ENCODE measurements at regions not wholly inside any gene's neighbourhood (a gene's known extent, or its start where the extent isn't known, plus 50 kb on each side); places are given as distances from the start of the nearest gene placed in this dataset.
"Not testable (repeated sequence)": the region's sequence is repeated elsewhere in the genome, so short reads cannot be mapped to it uniquely, and the experiment has no call there.

DNA sequence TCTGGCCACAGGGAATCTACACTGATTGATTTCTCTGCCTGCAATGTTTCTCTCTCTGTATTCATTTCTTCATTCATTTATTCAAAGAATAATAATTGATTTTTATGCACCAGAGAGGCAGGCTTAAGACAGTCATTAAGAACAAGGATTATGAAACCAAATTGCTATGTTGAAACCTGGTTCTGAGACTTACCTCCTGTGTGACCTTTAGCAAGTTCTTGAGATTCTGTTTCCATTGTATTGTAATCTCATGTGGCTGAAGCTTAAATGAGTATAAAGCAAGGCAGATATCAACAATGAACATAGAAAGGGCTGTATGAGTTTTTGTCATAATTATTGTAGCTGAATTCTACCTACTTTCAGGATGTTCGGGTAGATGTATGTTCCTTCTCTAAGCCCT lies 129.6 kb upstream of the GRIA1 start:
- no peaks in the 10 kb centered on the region for H3K27me3 ChIP-seq (ENCODE audit: control insufficient read depth, insufficient read depth, low read length)
- H3K36me3 ChIP-seq (ENCODE audit: control insufficient read depth, insufficient read depth, low read length), result no peaks in the 10 kb centered on the region
- no peak overlapping the region for H3K4me3 ChIP-seq (ENCODE audit: low read depth, low read length)
- TF ChIP-seq, protein P1, sequence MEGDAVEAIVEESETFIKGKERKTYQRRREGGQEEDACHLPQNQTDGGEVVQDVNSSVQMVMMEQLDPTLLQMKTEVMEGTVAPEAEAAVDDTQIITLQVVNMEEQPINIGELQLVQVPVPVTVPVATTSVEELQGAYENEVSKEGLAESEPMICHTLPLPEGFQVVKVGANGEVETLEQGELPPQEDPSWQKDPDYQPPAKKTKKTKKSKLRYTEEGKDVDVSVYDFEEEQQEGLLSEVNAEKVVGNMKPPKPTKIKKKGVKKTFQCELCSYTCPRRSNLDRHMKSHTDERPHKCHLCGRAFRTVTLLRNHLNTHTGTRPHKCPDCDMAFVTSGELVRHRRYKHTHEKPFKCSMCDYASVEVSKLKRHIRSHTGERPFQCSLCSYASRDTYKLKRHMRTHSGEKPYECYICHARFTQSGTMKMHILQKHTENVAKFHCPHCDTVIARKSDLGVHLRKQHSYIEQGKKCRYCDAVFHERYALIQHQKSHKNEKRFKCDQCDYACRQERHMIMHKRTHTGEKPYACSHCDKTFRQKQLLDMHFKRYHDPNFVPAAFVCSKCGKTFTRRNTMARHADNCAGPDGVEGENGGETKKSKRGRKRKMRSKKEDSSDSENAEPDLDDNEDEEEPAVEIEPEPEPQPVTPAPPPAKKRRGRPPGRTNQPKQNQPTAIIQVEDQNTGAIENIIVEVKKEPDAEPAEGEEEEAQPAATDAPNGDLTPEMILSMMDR (IDR thresholded peaks at IDR 0.05; ENCODE audit: insufficient read depth, low read length, poor library complexity, severe bottlenecking), result no peak
- no peak for DNase-seq (ENCODE audit: low read depth)

DNA sequence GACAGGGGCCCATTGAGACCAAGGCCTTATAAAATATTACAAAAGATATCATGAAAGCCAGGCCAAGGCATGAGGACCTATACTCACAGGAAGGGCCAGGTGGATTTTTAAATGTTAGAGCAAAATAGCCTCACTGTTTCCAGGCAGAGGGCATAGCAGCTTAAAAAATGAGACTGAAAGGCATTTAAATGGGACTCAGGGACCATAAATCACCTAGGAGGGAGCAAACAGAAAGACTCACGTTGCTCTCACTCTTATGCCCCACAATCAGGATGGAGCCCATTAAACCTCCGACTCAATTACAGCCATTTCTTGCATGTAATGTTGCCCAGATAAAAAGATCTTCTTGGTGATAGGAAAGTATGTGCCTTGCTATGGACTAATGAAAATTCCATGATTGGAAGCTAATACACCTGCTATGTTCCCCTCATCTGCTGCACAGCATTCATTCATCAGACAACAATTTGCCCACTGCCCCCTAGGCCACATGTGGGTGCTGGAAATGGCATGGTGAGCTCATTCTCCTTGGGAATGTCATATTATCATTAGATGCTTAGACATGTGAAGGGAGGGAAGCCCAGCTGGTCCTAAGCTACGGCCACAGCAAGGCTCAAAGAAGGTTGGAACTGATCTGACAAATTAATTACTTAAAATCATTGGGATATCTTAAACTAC lies 128.6 kb upstream of the GRIA1 start:
- DNase-seq (ENCODE audit: low read depth), result no peak
- TF ChIP-seq, protein P1 (IDR thresholded peaks at IDR 0.05; ENCODE audit: insufficient read depth, low read length, poor library complexity, severe bottlenecking), result no peak
- Histone ChIP-seq H3K36me3 (ENCODE audit: control insufficient read depth, insufficient read depth, low read length) (no peaks in the 10 kb centered on the region), H3K4me3 (ENCODE audit: low read depth, low read length) (no peak overlapping the region), H3K27me3 (ENCODE audit: control insufficient read depth, insufficient read depth, low read length) (no peaks in the 10 kb centered on the region)

DNA sequence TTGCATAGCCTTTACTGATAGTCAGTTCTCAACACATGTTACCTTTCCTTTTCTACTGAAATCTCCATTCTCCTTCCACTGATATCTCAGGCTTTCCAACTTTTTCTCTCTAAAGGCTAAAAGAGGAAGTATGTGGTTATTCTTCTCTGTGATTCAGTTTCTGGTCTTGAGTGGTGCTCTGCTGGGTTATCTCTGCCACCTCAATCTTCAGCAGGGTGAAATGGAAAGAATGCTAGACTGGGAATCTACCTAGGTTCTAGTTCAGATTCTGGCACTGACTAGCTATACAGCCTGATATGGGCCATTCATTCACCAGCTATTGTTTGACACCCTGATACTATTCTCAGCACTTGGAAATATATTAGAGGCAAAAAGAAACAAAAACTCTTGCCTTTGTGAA lies 124.9 kb upstream of the GRIA1 start:
- Histone ChIP-seq H3K4me3 (ENCODE audit: low read depth, low read length) (no peak overlapping the region), H3K27me3 (ENCODE audit: control insufficient read depth, insufficient read depth, low read length) (no peaks in the 10 kb centered on the region), H3K36me3 (ENCODE audit: control insufficient read depth, insufficient read depth, low read length) (no peaks in the 10 kb centered on the region)
- TF ChIP-seq, protein P1 (IDR thresholded peaks at IDR 0.05; ENCODE audit: insufficient read depth, low read length, poor library complexity, severe bottlenecking), result no peak
- DNase-seq (ENCODE audit: low read depth), result no peak

DNA sequence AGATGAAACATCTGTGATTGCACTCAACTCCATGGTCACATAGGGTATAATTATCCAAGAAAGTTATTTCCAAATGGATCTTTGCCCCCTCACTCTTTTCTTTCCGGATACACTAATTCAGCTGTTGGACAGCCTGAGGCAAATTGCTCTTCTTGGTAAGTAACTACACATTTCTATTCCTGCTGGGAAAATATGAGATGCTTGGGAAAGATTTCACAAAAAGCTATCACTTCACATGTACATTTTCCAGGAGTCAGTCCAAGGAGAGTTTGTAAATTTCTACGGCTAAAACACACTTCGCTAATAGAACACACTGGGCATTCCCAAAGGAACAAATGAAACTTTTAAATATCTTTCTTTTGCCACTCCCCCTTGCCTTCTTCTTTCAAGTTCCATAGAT lies 123.0 kb upstream of the GRIA1 start:
- Histone ChIP-seq H3K27me3 (ENCODE audit: control insufficient read depth, insufficient read depth, low read length) (no peaks in the 10 kb centered on the region), H3K36me3 (ENCODE audit: control insufficient read depth, insufficient read depth, low read length) (no peaks in the 10 kb centered on the region), H3K4me3 (ENCODE audit: low read depth, low read length) (no peak overlapping the region)
- no peak for DNase-seq (ENCODE audit: low read depth)
- TF ChIP-seq, protein P1 (IDR thresholded peaks at IDR 0.05; ENCODE audit: insufficient read depth, low read length, poor library complexity, severe bottlenecking), result no peak

DNA sequence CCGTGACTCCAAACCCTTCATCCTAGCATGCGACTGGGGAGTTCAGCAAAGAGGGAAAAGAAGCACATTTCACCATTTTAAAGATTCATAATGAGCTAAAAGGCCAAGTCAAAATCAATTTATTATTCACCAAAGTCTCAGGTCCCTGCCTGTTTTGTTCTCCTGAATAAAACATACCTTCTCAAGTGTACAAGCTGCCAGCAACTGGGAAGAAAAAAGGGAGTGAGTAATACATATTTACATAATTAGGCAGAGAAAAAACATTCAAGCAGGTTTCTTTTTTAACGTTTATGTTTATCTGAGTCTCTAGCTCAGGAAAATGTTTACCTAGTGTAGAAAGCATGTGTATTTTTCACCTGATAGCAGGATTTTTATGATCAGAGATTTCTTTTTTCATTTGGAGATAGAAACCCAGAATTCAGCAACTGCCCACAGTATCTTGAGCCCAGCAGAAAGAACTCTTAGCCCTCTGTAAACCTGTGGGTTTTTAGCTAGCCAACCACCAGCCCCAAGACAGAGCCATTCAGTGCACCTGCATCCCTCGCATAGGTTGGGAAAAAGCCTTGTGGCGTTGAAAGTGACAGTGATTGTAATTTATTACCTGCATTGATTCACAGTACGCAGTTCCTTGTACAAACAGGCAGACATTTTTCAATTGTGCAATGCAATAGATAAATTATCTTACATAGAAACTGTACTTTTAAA lies 117.9 kb upstream of the GRIA1 start:
- Histone ChIP-seq H3K27me3 (ENCODE audit: control insufficient read depth, insufficient read depth, low read length) (no peaks in the 10 kb centered on the region), H3K4me3 (ENCODE audit: low read depth, low read length) (no peak overlapping the region), H3K36me3 (ENCODE audit: control insufficient read depth, insufficient read depth, low read length) (no peaks in the 10 kb centered on the region)
- TF ChIP-seq, protein P1 (IDR thresholded peaks at IDR 0.05; ENCODE audit: insufficient read depth, low read length, poor library complexity, severe bottlenecking), result no peak
- no peak for DNase-seq (ENCODE audit: low read depth)

DNA sequence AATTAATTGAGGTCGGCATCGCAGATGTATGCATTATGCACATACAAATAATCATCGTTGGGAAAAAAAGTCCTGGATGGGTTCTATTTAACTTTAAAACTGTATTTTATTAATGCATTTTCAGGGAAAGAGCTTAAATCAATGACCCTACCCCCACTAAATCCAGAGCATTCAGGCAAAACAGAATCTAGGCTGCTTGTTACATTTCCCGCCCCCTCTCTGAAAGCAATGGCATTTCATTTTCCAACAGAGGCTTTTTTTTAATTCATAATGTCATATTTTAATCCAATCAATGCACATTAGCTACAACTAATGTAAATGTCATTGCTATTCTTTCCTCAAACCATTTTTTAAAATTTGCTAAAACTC lies 117.4 kb upstream of the GRIA1 start:
- Histone ChIP-seq H3K27me3 (ENCODE audit: control insufficient read depth, insufficient read depth, low read length) (no peaks in the 10 kb centered on the region), H3K4me3 (ENCODE audit: low read depth, low read length) (no peak overlapping the region), H3K36me3 (ENCODE audit: control insufficient read depth, insufficient read depth, low read length) (no peaks in the 10 kb centered on the region)
- TF ChIP-seq, protein P1 (IDR thresholded peaks at IDR 0.05; ENCODE audit: insufficient read depth, low read length, poor library complexity, severe bottlenecking), result no peak
- DNase-seq (ENCODE audit: low read depth), result no peak

DNA sequence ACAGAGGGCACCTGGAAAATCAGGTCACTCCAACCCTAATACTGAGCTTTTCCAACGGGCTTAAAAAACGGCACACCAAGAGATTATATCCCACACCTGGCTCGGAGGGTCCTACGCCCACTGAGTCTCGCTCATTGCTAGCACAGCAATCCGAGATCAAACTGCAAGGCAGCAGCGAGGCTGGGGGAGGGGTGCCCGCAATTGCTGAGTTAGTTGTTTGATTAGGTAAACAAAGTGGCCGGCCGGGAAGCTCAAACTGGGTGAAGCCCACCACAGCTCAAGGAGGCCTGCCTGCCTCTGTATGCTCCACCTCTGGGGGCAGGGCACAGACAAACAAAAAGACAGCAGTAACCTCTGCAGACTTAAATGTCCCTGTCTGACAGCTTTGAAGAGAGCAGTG lies 108.8 kb upstream of the GRIA1 start:
- DNase-seq (ENCODE audit: low read depth); H3K27me3 ChIP-seq (ENCODE audit: control insufficient read depth, insufficient read depth, low read length); H3K36me3 ChIP-seq (ENCODE audit: control insufficient read depth, insufficient read depth, low read length); H3K4me3 ChIP-seq (ENCODE audit: low read depth, low read length): not testable (repeated sequence)

Data from kidney epithelial cell (primary cell).